GM21381 (cell line): ENCODE measurements at regions not wholly inside any gene's neighbourhood (a gene's known extent, or its start where the extent isn't known, plus 50 kb on each side); places are given as distances from the start of the nearest gene placed in this dataset.
A peak's percentile ranks its signal among the peaks of the same experiment; 100 is the strongest.

Experiments used
- ATAC-seq: cut with Tn5 transposase; IDR thresholded peaks from one replicate; pipeline ENCODE4 v1.9.1; 2021; ENCODE audit warnings: mild to moderate bottlenecking, moderate library complexity; ENCODE audit not compliant: unreplicated experiment

- ATAC-seq, result no peak
Observed at GRCh38 chr2:223107825-223108224, 55.8 kb downstream of the KCNE4 start.

GRCh38 chr2:223108351-223109050 is 56.5 kb downstream of the KCNE4 start:
- ATAC-seq, result no peak

- ATAC-seq, result no peak
Observed at GRCh38 chr2:223109341-223109740, 57.4 kb downstream of the KCNE4 start.

- no peak for ATAC-seq
Observed at GRCh38 chr2:223113161-223113560, 61.2 kb downstream of the KCNE4 start.

GRCh38 chr2:223114170-223114569 is 62.2 kb downstream of the KCNE4 start:
- ATAC-seq, result no peak

GRCh38 chr2:223114917-223115316 is 62.9 kb downstream of the KCNE4 start:
- no peak for ATAC-seq

GRCh38 chr2:223117533-223117932 is 65.5 kb downstream of the KCNE4 start:
- no peak for ATAC-seq

GRCh38 chr2:223121283-223121682 is 69.3 kb downstream of the KCNE4 start:
- no peak for ATAC-seq

- ATAC-seq, result no peak
Observed at GRCh38 chr2:223122781-223123180, 70.8 kb downstream of the KCNE4 start.

GRCh38 chr2:223123855-223124610 is 72.0 kb downstream of the KCNE4 start:
- no peak for ATAC-seq

- no peak for ATAC-seq
Observed at GRCh38 chr2:223141606-223142005, 89.6 kb downstream of the KCNE4 start.

- no peak for ATAC-seq
Observed at GRCh38 chr2:223142118-223142517, 90.1 kb downstream of the KCNE4 start.

- no peak for ATAC-seq
Observed at GRCh38 chr2:223147431-223147830, 95.4 kb downstream of the KCNE4 start.

- no peak for ATAC-seq
Observed at GRCh38 chr2:223148516-223148915, 96.5 kb downstream of the KCNE4 start.

GRCh38 chr2:223155956-223156355 is 104.0 kb downstream of the KCNE4 start:
- ATAC-seq, result no peak

- no peak for ATAC-seq
Observed at GRCh38 chr2:223161873-223162458, 110.0 kb downstream of the KCNE4 start.

- no peak for ATAC-seq
Observed at GRCh38 chr2:223165423-223166214, 113.6 kb downstream of the KCNE4 start.

- ATAC-seq, result no peak
Observed at GRCh38 chr2:223166215-223166493, 114.2 kb downstream of the KCNE4 start.

- ATAC-seq, result no peak
Observed at GRCh38 chr2:223166983-223167650, 115.1 kb downstream of the KCNE4 start.

- peak; percentile 68 for ATAC-seq
Observed at GRCh38 chr2:223169830-223170605, 118.0 kb downstream of the KCNE4 start.
